ENCODE measurements at regions not wholly inside any gene's neighbourhood (a gene's known extent, or its start where the extent isn't known, plus 50 kb on each side); places are given as distances from the start of the nearest gene placed in this dataset.

GRCh38 chr12:12017135-12017581 lies 53.6 kb upstream of the BCL2L14 start:
- TF ChIP-seq ZFX (IDR thresholded peaks at IDR 0.05), result no peak
- TF ChIP-seq, protein P1, sequence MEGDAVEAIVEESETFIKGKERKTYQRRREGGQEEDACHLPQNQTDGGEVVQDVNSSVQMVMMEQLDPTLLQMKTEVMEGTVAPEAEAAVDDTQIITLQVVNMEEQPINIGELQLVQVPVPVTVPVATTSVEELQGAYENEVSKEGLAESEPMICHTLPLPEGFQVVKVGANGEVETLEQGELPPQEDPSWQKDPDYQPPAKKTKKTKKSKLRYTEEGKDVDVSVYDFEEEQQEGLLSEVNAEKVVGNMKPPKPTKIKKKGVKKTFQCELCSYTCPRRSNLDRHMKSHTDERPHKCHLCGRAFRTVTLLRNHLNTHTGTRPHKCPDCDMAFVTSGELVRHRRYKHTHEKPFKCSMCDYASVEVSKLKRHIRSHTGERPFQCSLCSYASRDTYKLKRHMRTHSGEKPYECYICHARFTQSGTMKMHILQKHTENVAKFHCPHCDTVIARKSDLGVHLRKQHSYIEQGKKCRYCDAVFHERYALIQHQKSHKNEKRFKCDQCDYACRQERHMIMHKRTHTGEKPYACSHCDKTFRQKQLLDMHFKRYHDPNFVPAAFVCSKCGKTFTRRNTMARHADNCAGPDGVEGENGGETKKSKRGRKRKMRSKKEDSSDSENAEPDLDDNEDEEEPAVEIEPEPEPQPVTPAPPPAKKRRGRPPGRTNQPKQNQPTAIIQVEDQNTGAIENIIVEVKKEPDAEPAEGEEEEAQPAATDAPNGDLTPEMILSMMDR (conservative IDR thresholded peaks at IDR 0.05), result no peak
